ENCODE measurements at regions not wholly inside any gene's neighbourhood (a gene's known extent, or its start where the extent isn't known, plus 50 kb on each side); places are given as distances from the start of the nearest gene placed in this dataset.
"Not testable (repeated sequence)": the region's sequence is repeated elsewhere in the genome, so short reads cannot be mapped to it uniquely, and the experiment has no call there.

GRCh38 chr9:27673641-27674040 lies 100.4 kb upstream of the C9orf72 start:
- DNase-seq = no peak

DNA sequence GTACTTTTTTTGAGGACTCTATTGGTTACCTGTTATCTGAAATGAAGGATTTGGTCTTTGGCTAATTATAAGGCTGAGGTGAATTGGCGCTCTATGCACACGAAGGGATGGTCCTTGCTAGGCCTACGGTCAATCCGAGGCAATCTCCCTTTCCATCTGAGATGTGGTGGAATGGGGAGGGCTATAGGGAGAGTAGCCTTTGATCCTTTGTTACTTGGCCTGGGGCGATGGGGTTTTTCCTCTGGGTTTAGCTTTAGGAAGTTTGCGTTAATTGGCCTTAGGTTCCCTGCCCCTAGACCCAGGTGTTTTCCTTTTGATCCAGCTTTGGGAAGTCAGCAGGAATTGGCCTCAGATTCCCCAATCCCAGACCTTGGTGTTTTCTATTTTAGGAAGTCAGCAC lies 102.1 kb upstream of the C9orf72 start:
- no peak for DNase-seq

- no peak for DNase-seq
Observed at GRCh38 chr9:27676827-27677226, 103.5 kb upstream of the C9orf72 start.

GRCh38 chr9:27679338-27679737 lies 106.1 kb upstream of the C9orf72 start:
- no peak for DNase-seq

DNA sequence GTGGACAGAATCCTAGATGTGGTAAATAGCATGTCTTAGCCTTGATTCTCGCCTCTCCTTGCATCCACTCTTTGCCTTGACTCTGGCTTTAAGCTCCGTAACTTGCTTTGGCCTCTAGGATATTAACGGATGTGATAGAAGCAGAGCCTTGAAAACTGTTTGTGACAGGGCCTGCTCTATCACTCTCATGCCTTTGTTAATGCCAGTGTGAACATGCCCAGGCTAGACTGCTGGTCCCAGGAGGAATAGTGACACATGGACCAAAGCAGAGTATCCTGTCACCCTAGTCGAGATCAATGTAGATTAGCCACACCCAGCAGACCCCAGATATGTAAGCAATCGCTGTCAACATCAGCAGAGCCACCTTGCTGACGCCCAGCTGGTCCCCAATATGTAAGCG lies 109.9 kb upstream of the C9orf72 start:
- no peak for DNase-seq

DNA sequence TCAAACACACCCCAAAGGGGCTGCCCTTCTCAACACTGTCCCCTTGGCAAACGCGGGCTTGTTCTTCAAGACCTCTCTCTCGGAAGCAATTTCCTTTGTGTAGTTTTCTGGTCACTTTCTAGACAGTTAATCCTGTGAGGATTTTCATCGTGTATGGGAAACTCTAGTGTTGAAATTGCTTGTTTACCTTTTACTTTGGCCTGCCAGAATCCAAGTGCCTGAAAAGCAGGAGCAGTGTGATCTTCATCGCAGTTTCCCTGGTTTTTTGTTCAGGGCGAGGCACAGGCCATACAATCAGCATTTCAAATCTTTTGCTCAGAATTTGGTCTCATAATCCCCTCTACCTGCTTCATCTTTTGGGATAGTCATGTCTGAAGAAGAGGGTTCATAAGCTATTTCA lies 115.7 kb upstream of the C9orf72 start:
- DNase-seq = no peak

GRCh38 chr9:27690816-27691215 lies 117.5 kb upstream of the C9orf72 start:
- DNase-seq = not testable (repeated sequence)

GRCh38 chr9:27699621-27700020 lies 126.3 kb upstream of the C9orf72 start:
- no peak for DNase-seq

GRCh38 chr9:27701016-27701415 lies 127.7 kb upstream of the C9orf72 start:
- DNase-seq = no peak

- no peak for DNase-seq
Observed at GRCh38 chr9:27701587-27701986, 128.3 kb upstream of the C9orf72 start.

DNA sequence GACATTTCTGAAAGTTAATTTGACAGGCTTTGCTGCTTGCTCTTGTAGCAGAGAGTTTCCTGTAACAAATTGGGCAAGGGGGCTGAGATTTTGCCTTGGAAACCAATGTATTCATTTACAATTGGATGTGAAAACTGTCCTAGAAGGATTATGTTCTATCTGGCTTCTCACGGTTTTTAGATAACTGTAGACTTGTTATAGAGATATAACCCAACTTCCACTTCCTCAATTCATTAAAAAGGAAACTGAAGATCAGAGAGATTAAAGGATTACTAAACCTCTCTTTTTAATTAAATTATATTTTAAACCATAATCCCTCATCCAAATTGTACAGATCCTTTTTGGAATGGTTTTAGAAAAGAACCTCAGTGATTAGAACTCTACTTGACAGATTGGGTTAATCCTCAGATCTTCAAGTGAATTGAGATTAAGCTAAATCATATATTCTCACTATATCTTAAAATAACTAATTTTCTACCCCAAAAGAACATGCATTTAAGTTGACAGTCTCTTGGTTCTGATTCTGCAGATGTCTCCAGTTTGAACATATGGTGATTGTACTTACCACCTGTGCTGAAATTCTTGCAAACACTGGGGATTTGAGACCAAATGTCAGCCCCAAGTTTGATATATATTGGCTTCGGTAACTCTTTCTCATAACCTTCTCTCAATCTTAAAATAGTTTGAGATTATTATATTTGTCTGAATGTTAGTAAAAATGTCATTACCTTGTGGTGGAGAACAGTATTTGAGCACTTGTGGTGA lies 130.1 kb upstream of the C9orf72 start:
- DNase-seq = no peak

DNA sequence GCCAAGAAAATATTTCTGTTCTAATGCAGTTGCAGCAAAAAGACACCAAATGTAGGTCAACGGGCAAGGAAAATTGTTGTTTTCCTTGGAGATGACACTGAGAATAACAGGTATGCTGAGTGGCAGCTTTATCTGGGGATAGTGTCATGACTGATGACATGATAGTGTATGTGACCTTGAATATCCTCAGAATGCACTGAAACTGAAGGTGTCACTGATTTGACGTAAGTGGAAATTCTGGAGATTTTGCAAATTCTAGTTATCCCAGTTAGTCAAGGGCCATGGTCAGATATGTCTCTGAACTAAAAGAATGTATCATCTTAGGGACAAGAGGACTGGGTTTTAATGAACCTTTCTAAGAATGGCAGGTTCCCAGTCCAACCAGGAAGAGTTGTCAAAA lies 138.0 kb upstream of the C9orf72 start:
- DNase-seq = no peak

- DNase-seq = no peak
Observed at GRCh38 chr9:27712806-27713205, 139.5 kb upstream of the C9orf72 start.

DNA sequence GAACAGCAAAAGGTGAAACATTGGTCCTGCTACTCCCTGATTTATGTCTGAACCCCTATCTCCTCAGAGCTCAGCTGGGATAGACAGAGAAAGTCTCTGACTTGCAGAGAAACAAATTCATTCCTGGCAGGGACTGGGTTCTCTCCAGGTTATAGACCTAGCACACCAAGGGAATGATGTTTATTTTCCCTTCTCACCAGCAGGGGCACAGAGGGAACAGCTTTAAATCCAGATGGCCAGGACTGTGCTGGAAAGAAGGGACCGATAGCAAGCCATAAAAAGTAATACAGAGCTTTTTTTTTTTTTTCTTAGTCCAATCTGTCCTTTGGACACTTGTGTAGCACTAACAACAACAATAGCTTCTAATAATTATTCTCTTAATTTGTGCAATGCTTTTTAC lies 141.1 kb upstream of the C9orf72 start:
- no peak for DNase-seq

DNA sequence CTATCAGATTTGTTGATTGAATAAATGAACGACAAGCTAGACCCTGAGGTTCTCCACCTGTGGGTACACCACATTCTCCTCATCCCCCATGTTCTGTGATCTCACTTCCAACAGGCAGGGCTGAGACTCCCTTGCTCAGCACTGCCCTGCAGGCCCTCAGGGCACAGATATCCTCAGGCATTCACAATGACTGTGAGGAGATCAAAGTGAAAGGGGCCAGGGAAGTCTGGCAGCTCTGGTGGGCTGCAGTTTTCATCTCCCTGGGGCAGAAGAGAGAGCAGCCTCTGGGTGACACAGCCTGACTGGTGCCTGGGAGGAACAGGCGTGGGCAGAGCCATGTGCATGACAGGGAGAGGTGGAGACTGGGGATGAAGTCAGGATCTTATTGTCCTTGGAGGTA lies 142.4 kb upstream of the C9orf72 start:
- no peak for DNase-seq

GRCh38 chr9:27717991-27718390 lies 144.7 kb upstream of the C9orf72 start:
- DNase-seq = no peak

GRCh38 chr9:27719711-27720110 lies 146.4 kb upstream of the C9orf72 start:
- no peak for DNase-seq

DNA sequence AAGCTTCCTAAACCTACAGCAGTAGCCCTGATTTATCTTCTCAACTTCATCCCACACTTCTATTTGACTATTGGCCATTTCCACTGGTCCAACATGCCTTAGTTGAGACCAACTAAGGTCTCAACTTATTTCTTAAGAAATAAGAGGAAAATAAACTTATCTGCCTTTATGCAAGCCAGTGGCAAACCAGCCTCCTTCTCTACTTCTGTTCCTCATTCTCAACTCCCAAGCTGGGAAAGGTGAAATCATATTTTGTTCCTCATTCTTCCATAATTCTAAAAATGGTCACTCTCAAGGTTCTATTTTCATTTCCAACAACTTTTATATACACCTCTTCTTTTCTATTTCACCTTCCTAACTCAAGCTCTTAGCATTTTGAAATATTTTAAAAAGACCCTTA lies 149.6 kb upstream of the C9orf72 start:
- DNase-seq = no peak

DNA sequence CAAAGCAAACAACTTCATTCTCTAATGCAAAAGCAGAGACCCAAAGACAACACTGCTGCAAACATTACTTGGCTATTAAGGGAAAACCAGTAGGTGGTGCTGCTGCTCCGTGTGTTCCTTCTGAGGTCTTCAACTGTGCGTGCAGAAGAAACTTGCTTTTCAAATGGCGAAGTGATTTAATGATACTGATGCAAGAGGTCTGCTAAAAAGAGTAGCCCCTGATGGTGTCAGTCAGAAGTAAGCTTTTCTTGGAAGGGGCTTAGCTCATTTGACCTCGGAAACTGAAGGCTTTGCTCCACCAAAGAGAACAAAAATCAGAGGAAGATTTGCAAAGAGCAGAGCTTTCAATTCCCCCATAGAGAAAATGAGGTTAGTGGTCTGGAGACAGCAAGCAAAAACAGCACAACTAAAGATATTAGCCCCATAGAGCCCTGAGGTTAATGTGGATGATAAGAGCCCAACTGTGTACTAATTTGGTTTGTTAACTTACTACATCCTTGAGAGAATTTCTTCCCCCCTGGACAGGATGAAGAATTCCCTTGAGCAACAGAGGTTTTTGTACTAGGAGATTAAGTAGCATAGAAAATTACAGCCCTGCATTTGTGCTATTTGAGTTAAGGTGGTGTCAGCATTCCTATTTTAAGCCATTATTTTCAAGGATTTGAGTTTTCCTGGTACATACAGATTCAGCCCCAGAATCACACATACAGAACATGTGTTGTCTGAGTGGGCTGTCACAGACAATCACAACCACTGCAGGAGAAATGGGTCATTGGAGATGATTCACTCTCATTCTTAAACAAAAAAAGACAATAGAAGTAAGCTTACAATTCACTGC lies 153.2 kb upstream of the C9orf72 start:
- peak; percentile 57 for DNase-seq

- no peak for DNase-seq
Observed at GRCh38 chr9:27732494-27732893, 159.2 kb upstream of the C9orf72 start.

DNA sequence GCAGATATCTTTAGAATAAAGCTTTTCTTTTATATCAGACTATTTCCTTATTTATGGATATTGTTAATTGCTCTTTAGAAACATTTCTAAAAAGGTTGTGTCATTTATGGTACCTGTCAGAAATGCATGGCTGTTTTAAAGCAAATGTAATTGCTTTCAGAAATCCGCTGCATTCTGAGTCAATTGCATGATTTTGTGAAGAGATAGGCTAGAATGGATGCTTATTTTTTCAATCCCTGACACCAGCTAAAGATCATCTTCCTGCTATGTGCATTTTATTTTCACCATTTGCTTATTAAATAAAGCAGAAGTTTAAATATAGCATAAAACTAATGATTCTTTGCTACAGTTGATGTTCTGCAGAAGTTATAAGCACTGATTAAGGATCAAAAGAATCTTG lies 170.2 kb upstream of the C9orf72 start:
- no peak for DNase-seq

DNA sequence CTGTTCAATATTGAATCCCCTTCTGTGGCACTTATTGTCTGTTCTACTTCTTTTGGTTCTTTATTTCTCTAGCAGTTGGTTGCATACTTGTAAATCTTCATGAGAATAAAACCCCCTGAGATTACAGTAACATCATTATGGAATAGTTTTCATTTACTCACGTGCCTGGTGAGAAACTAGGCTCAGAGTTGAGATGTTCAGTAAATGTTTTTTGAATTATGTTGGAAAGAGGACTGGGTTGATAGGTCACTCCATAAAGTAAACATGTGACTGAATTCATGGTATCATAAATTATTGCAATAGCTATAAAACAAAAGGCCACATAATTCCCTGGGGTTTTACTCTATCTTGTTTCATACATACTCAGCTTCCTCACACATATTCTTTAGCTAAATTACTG lies 174.2 kb upstream of the C9orf72 start:
- no peak for DNase-seq

DNA sequence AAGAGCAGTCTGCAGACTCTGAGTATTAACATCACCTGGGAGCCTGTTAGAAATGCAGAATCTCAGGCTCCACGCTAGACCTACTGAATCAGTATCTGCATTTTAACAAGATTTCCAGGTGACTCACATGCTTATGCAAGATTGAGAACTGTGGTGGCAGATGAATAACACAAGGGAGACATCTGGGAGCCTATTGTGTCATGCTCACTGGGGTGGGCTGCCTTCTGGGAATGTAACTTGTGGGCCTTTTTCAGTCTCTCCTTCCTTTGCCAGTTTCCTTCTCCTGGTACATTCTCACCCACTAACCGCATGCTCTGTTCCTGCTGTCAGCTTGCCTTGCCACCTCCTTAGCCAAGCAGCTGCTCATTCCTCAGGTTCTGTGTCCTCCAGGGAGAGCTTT lies 176.6 kb upstream of the C9orf72 start:
- DNase-seq = no peak

- no peak for DNase-seq
Observed at GRCh38 chr9:27750566-27750965, 177.3 kb upstream of the C9orf72 start.

GRCh38 chr9:27752069-27752468 lies 178.8 kb upstream of the C9orf72 start:
- DNase-seq = no peak

Measured in NCI-H1436 treated with DMSO at 0.1 percent for 48 hours (cell line).